OCI-LY3 (cell line): ENCODE measurements at regions not wholly inside any gene's neighbourhood (a gene's known extent, or its start where the extent isn't known, plus 50 kb on each side); places are given as distances from the start of the nearest gene placed in this dataset.
"Not testable (repeated sequence)": the region's sequence is repeated elsewhere in the genome, so short reads cannot be mapped to it uniquely, and the experiment has no call there.

Experiments
- H2AFZ ChIP-seq: fragments of 200-600, 300-600 bp; shearing (Covaris generic); 2 replicates; pipeline ENCODE4 v1.6.0; 2014; ENCODE audit warnings: antibody characterized with exemption, low read depth, low read length
- H3K27ac ChIP-seq: fragments of 200-600, 300-600 bp; sonication (generic); 2 replicates; pipeline ENCODE4 v1.5.1; 2014; ENCODE audit warnings: mild to moderate bottlenecking, low read length, moderate library complexity, mixed read lengths
- H3K27me3 ChIP-seq: fragments of 200-600, 300-600 bp; sonication (generic); 2 replicates; pipeline ENCODE4 v1.6.1; 2014; ENCODE audit warnings: low read depth, low read length, mixed read lengths
- H3K36me3 ChIP-seq: fragments of 200-600, 300-600 bp; sonication (generic); replicated peaks from 2 replicates; pipeline ENCODE3; 2014; ENCODE audit warnings: low read depth, low read length, mixed read lengths
- H3K4me1 ChIP-seq: fragments of 300-600, 200-600 bp; sonication (generic); 2 replicates; pipeline ENCODE4 v1.6.1; 2014; ENCODE audit warnings: low read length, mixed read lengths
- H3K4me2 ChIP-seq: fragments of 200-600, 300-600 bp; sonication (generic); 2 replicates; pipeline ENCODE4 v1.6.1; 2014; ENCODE audit warnings: low read length, mixed read lengths
- H3K4me3 ChIP-seq: fragments of 300-600, 200-600 bp; sonication (generic); 2 replicates; pipeline ENCODE4 v1.5.1; 2014; ENCODE audit warnings: antibody characterized with exemption, mild to moderate bottlenecking, low read length, moderate library complexity
- H3K79me2 ChIP-seq: fragments of 300-600, 200-600 bp; shearing (Covaris generic); 2 replicates; pipeline ENCODE4 v1.6.1; 2014; ENCODE audit warnings: mild to moderate bottlenecking, low read length, mixed read lengths
- H3K9ac ChIP-seq: fragments of 300-600, 200-600 bp; shearing (Covaris generic); 2 replicates; pipeline ENCODE4 v1.6.0; 2014; ENCODE audit warnings: mild to moderate bottlenecking, low read length, moderate library complexity
- H3K9me3 ChIP-seq: fragments of 200-600, 300-600 bp; shearing (Covaris generic); 2 replicates; pipeline ENCODE4 v1.6.1; 2014; ENCODE audit warnings: low read length, mixed read lengths; ENCODE audit not compliant: insufficient read depth
- H4K20me1 ChIP-seq: fragments of 200-600, 300-600 bp; sonication (generic); 2 replicates; pipeline ENCODE4 v1.6.1; 2016; ENCODE audit warnings: low read length, mixed read lengths; ENCODE audit not compliant: insufficient read depth
- CTCF ChIP-seq: fragments of 200-600, 300-600 bp; sonication (generic); IDR thresholded peaks from 2 replicates; pipeline ENCODE4 v1.5.1; 2014; ENCODE audit warnings: antibody characterized with exemption, low read length, low read depth
- EZH2phosphoT487 ChIP-seq: fragments of 200-600 bp; shearing (Covaris generic); IDR thresholded peaks from 2 replicates; pipeline ENCODE4 v1.6.1; 2018; ENCODE audit warnings: antibody characterized with exemption, mixed run types, low read depth

GRCh38 chr2:118747066-118747465 is 100.4 kb downstream of the EN1 start:
- TF ChIP-seq CTCF, result no peak
- no peak for TF ChIP-seq EZH2phosphoT487

GRCh38 chr2:118744682-118745181 is 102.7 kb downstream of the EN1 start:
- not testable (repeated sequence) for H3K27me3 ChIP-seq, H3K4me2 ChIP-seq, H2AFZ ChIP-seq, H3K4me3 ChIP-seq, H4K20me1 ChIP-seq, H3K4me1 ChIP-seq, H3K27ac ChIP-seq, H3K36me3 ChIP-seq, H3K9me3 ChIP-seq, H3K79me2 ChIP-seq, H3K9ac ChIP-seq

More at GRCh38 chr2:118747066-118747465, 100.4 kb downstream of the EN1 start:
- no peak overlapping the region for H3K27ac ChIP-seq
- H3K4me2 ChIP-seq, result no peak overlapping the region
- no peak overlapping the region for H3K4me3 ChIP-seq
- no peak overlapping the region for H2AFZ ChIP-seq
- no peaks in the 10 kb centered on the region for H3K9me3 ChIP-seq
- H3K9ac ChIP-seq, result no peak overlapping the region
- no peaks in the 10 kb centered on the region for H3K79me2 ChIP-seq
- H3K27me3 ChIP-seq, result no peaks in the 10 kb centered on the region
- no peaks in the 10 kb centered on the region for H3K4me1 ChIP-seq
- no peaks in the 10 kb centered on the region for H4K20me1 ChIP-seq
- H3K36me3 ChIP-seq, result no peaks in the 10 kb centered on the region

- TF ChIP-seq EZH2phosphoT487 (no peak), CTCF (no peak)
- H3K27ac ChIP-seq, result no peak overlapping the region
- H3K79me2 ChIP-seq, result no peaks in the 10 kb centered on the region
- H3K4me2 ChIP-seq, result no peak overlapping the region
- H3K9me3 ChIP-seq, result no peaks in the 10 kb centered on the region
- no peaks in the 10 kb centered on the region for H3K4me1 ChIP-seq
- no peak overlapping the region for H3K9ac ChIP-seq
- H4K20me1 ChIP-seq, result no peaks in the 10 kb centered on the region
- H3K36me3 ChIP-seq, result no peaks in the 10 kb centered on the region
- H3K27me3 ChIP-seq, result 0 out of 2 replicates have a peak, but pooled peaks cover 12% of the 10 kb centered on the region
- H3K4me3 ChIP-seq, result no peak overlapping the region
- H2AFZ ChIP-seq, result no peak overlapping the region
These were observed 108.7 kb downstream of the EN1 start for GRCh38 chr2:118738524-118739308.

- no peak overlapping the region for H2AFZ ChIP-seq
- no peaks in the 10 kb centered on the region for H3K36me3 ChIP-seq
These were observed 109.3 kb downstream of the EN1 start for GRCh38 chr2:118738106-118738505.

More at GRCh38 chr2:118738106-118738505, 109.3 kb downstream of the EN1 start:
- H3K27me3 ChIP-seq, result 0 out of 2 replicates have a peak, but pooled peaks cover 12% of the 10 kb centered on the region
- H3K27ac ChIP-seq, result no peak overlapping the region
- no peak for TF ChIP-seq CTCF
- no peak for TF ChIP-seq EZH2phosphoT487
- H3K9me3 ChIP-seq, result no peaks in the 10 kb centered on the region
- no peaks in the 10 kb centered on the region for H3K79me2 ChIP-seq
- H3K4me3 ChIP-seq, result no peak overlapping the region
- H3K4me2 ChIP-seq, result no peak overlapping the region
- H3K9ac ChIP-seq, result no peak overlapping the region
- H3K4me1 ChIP-seq, result no peaks in the 10 kb centered on the region
- no peaks in the 10 kb centered on the region for H4K20me1 ChIP-seq
